Skeletal muscle tissue (tissue), 3 donors: ENCODE measurements at regions not wholly inside any gene's neighbourhood (a gene's known extent, or its start where the extent isn't known, plus 50 kb on each side); places are given as distances from the start of the nearest gene placed in this dataset.

ENCODE experiments used
- H3K27ac ChIP-seq: one replicate; pipeline ENCODE4 v1.7.0; 2013; ENCODE audit warnings: mild to moderate bottlenecking, low read depth, low read length, inconsistent platforms
- H3K27me3 ChIP-seq, 3 donors: one replicate each; pipeline ENCODE4 v1.7.0; 2013; ENCODE audit warnings: low read length in 3 of 3; ENCODE audit not compliant: control insufficient read depth in 3 of 3, insufficient read depth in 3 of 3
- H3K36me3 ChIP-seq, 3 donors: one replicate each; pipeline ENCODE4 v1.7.0; 2013; ENCODE audit warnings: low read length in 3 of 3; ENCODE audit not compliant: control insufficient read depth in 3 of 3, insufficient read depth in 3 of 3
- H3K4me1 ChIP-seq, 3 donors: one replicate each; pipeline ENCODE4 v1.7.0; 2013; ENCODE audit warnings: low read length in 3 of 3, mild to moderate bottlenecking in 3 of 3; ENCODE audit not compliant: control insufficient read depth in 3 of 3, insufficient read depth in 3 of 3
- H3K4me3 ChIP-seq, 3 donors: one replicate each; pipeline ENCODE4 v1.7.0; 2013; ENCODE audit warnings: low read length in 3 of 3
- H3K9ac ChIP-seq, 3 donors: one replicate each; pipeline ENCODE4 v1.7.0; 2013; ENCODE audit warnings: low read length in 3 of 3, mild to moderate bottlenecking in 3 of 3, moderate library complexity in 2 of 3, low read depth in 1 of 3
- H3K9me3 ChIP-seq, 3 donors: one replicate each; pipeline ENCODE4 v1.7.0; 2013; ENCODE audit warnings: low read length in 3 of 3; ENCODE audit not compliant: control insufficient read depth in 3 of 3
- donor health status: Osteomylitis.

GRCh38 chr4:187190390-187190789 is 466.7 kb upstream of the FAT1 start:
- Histone ChIP-seq H3K9me3 (no peaks in the 10 kb centered on the region), H3K4me1 (no peaks in the 10 kb centered on the region), H3K27ac (no peak overlapping the region), H3K36me3 (no peaks in the 10 kb centered on the region), H3K27me3 (no peaks in the 10 kb centered on the region), H3K9ac (no peak overlapping the region), H3K4me3 (no peak overlapping the region)

GRCh38 chr4:187191676-187192075 is 468.0 kb upstream of the FAT1 start:
- Histone ChIP-seq H3K9me3 (no peaks in the 10 kb centered on the region), H3K4me3 (no peak overlapping the region), H3K27ac (no peak overlapping the region), H3K9ac (no peak overlapping the region), H3K27me3 (no peaks in the 10 kb centered on the region), H3K36me3 (no peaks in the 10 kb centered on the region), H3K4me1 (no peaks in the 10 kb centered on the region)

GRCh38 chr4:187192266-187192665 is 468.6 kb upstream of the FAT1 start:
- no peak overlapping the region for H3K4me3 ChIP-seq
- H3K4me1 ChIP-seq = no peaks in the 10 kb centered on the region
- no peaks in the 10 kb centered on the region for H3K9me3 ChIP-seq
- H3K27me3 ChIP-seq = no peaks in the 10 kb centered on the region
- H3K9ac ChIP-seq = no peak overlapping the region
- no peak overlapping the region for H3K27ac ChIP-seq
- H3K36me3 ChIP-seq = no peaks in the 10 kb centered on the region

- Histone ChIP-seq H3K9me3 (no peaks in the 10 kb centered on the region), H3K4me3 (no peak overlapping the region), H3K27ac (no peak overlapping the region), H3K27me3 (no peaks in the 10 kb centered on the region), H3K36me3 (no peaks in the 10 kb centered on the region), H3K4me1 (no peaks in the 10 kb centered on the region), H3K9ac (no peak overlapping the region)
Measured at GRCh38 chr4:187193141-187193540, 469.5 kb upstream of the FAT1 start.

GRCh38 chr4:187204389-187204918 is 480.8 kb upstream of the FAT1 start:
- H3K9ac ChIP-seq = no peak overlapping the region
- no peaks in the 10 kb centered on the region for H3K4me1 ChIP-seq
- H3K27me3 ChIP-seq = no peaks in the 10 kb centered on the region
- no peak overlapping the region for H3K4me3 ChIP-seq
- H3K27ac ChIP-seq = no peak overlapping the region
- H3K36me3 ChIP-seq = no peaks in the 10 kb centered on the region
- peaks cover 0 to 4% (median 0%) of the 10 kb centered on the region in 3 donors for H3K9me3 ChIP-seq

- Histone ChIP-seq H3K9me3 (no peaks in the 10 kb centered on the region), H3K4me1 (no peaks in the 10 kb centered on the region), H3K27me3 (no peaks in the 10 kb centered on the region), H3K9ac (no peak overlapping the region), H3K27ac (no peak overlapping the region), H3K36me3 (no peaks in the 10 kb centered on the region), H3K4me3 (no peak overlapping the region)
Measured at GRCh38 chr4:187207931-187208330, 484.3 kb upstream of the FAT1 start.

DNA sequence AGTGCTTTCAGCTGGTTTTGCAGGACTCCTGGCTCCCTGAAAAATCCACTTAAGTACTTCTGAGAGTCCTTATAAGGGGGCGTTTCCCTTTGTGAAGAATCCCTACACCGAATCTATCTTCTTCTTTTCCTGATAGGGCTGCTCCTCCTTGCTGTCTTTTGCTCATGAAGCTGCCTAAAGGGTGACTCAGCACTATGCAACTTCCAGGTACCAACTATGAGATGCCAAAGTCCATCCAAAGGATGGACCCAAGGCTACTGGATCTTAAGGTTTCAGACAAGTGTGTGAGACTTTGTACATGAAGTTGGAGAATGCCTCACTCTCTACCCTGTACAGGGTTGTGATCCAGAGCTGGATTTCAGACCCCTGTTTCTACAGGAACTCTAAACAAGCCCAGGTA is 485.0 kb upstream of the FAT1 start:
- H3K4me3 ChIP-seq = no peak overlapping the region
- no peak overlapping the region for H3K27ac ChIP-seq
- no peaks in the 10 kb centered on the region for H3K4me1 ChIP-seq
- no peaks in the 10 kb centered on the region for H3K27me3 ChIP-seq
- no peaks in the 10 kb centered on the region for H3K36me3 ChIP-seq
- no peaks in the 10 kb centered on the region for H3K9me3 ChIP-seq
- H3K9ac ChIP-seq = no peak overlapping the region

DNA sequence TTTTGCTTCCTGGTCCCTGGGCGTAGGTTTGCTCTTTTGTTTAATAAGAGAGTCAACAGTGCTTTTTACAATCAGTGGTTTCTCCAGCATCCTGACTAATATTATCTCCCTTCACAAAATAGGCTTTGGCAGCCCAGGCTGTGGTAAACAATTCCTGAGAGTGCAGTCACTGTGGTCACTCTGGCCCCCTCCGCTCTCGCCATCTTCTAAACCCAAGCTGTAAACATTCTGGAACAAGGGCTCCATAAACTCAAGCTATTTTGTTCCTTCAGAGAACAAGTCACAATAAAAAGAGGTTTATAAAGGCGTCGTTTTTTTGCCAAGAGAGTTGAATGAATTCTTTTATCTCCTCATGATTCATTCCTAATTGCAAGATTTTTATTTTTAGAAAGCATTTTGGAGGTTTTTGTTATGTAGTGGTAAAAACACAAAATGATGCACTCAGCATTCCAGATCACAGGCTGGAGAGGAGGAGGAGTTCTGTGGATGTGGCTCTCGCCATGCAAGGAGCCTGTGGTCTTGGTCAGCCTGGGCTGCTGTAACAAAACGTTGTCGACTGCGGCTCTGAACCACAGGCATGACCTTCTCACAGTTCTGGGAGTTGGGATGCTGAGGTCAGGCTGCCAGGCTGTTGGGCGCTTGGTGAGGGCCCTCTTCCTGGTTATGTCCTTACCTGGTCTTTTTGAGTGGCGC is 486.4 kb upstream of the FAT1 start:
- no peaks in the 10 kb centered on the region for H3K36me3 ChIP-seq
- no peaks in the 10 kb centered on the region for H3K9me3 ChIP-seq
- no peak overlapping the region for H3K9ac ChIP-seq
- H3K27ac ChIP-seq = no peak overlapping the region
- H3K4me3 ChIP-seq = no peak overlapping the region
- H3K27me3 ChIP-seq = no peaks in the 10 kb centered on the region
- no peaks in the 10 kb centered on the region for H3K4me1 ChIP-seq

GRCh38 chr4:187212446-187213080 is 488.9 kb upstream of the FAT1 start:
- Histone ChIP-seq H3K36me3 (no peaks in the 10 kb centered on the region), H3K4me3 (no peak overlapping the region), H3K9ac (no peak overlapping the region), H3K27me3 (no peaks in the 10 kb centered on the region), H3K9me3 (no peaks in the 10 kb centered on the region), H3K27ac (no peak overlapping the region), H3K4me1 (no peaks in the 10 kb centered on the region)

DNA sequence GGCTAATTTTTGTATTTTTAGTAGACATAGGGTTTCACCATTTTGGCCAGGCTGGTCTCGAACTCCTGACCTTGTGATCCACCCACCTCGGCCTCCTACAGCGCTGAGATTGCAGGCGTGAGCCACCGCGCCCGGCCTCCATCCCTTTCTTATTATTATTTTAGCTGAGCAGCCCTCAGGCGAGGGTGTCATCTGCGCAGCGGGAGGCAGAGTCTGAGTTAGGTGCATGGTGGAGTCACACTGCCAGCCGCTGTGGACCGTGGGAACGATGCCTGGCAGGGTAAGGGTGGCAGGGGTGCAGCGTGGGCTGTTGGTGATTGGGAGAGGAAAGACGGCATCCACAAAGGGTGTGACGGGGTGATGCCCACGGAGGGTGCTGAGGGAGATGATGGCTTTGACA is 491.8 kb upstream of the FAT1 start:
- Histone ChIP-seq H3K27ac (no peak overlapping the region), H3K4me1 (no peaks in the 10 kb centered on the region), H3K36me3 (no peaks in the 10 kb centered on the region), H3K9ac (no peak overlapping the region), H3K4me3 (no peak overlapping the region), H3K27me3 (no peaks in the 10 kb centered on the region), H3K9me3 (no peaks in the 10 kb centered on the region)
